GM23248 (cell line): ENCODE measurements at regions not wholly inside any gene's neighbourhood (a gene's known extent, or its start where the extent isn't known, plus 50 kb on each side); places are given as distances from the start of the nearest gene placed in this dataset.

Experiments used
- DNase-seq: peaks from one replicate; pipeline ENCODE4 v3.0.0-alpha.2; 2015
- H2AFZ ChIP-seq: fragments of 200-600 bp; sonication (generic); 2 replicates; pipeline ENCODE4 v1.6.1; 2016; ENCODE audit warnings: antibody characterized with exemption
- H3F3A ChIP-seq: fragments of 200-600 bp; sonication (generic); 2 replicates; pipeline ENCODE4 v1.6.1; 2016; ENCODE audit warnings: mild to moderate bottlenecking, antibody characterized with exemption, mixed run types; ENCODE audit not compliant: insufficient read depth
- H3K27ac ChIP-seq: fragments of 200-600 bp; sonication (generic); 2 replicates; pipeline ENCODE4 v1.5.1; 2016; ENCODE audit warnings: mild to moderate bottlenecking
- H3K27me3 ChIP-seq: fragments of 200-600 bp; sonication (generic); replicated peaks from 2 replicates; pipeline ENCODE4 v1.6.1; 2016; ENCODE audit warnings: mild to moderate bottlenecking; ENCODE audit not compliant: insufficient read depth
- H3K36me3 ChIP-seq: fragments of 200-600 bp; sonication (generic); 2 replicates; pipeline ENCODE4 v1.6.1; 2016; ENCODE audit warnings: low read depth, mild to moderate bottlenecking
- H3K4me1 ChIP-seq: fragments of 200-600 bp; sonication (generic); 2 replicates; pipeline ENCODE4 v1.6.1; 2016; ENCODE audit warnings: mild to moderate bottlenecking; ENCODE audit not compliant: insufficient read depth
- H3K4me2 ChIP-seq: fragments of 200-600 bp; sonication (generic); one replicate; pipeline ENCODE4 v1.6.1; 2016; ENCODE audit warnings: mild to moderate bottlenecking; ENCODE audit not compliant: unreplicated experiment
- H3K4me3 ChIP-seq: fragments of 200-600 bp; sonication (generic); 2 replicates; pipeline ENCODE4 v1.5.1; 2016; ENCODE audit warnings: mild to moderate bottlenecking
- H3K79me2 ChIP-seq: fragments of 200-600 bp; sonication (generic); 2 replicates; pipeline ENCODE4 v1.6.1; 2016; ENCODE audit warnings: mild to moderate bottlenecking; ENCODE audit not compliant: insufficient read depth
- H3K9ac ChIP-seq: fragments of 200-600 bp; sonication (generic); 2 replicates; pipeline ENCODE4 v1.6.1; 2016; ENCODE audit warnings: mild to moderate bottlenecking
- H3K9me2 ChIP-seq: fragments of 200-600 bp; sonication (generic); 2 replicates; pipeline ENCODE4 v1.6.1; 2016; ENCODE audit warnings: mixed run types, mild to moderate bottlenecking, moderate library complexity; ENCODE audit not compliant: insufficient read depth
- H3K9me3 ChIP-seq: fragments of 200-600 bp; sonication (generic); one replicate; pipeline ENCODE4 v1.6.1; 2017; ENCODE audit warnings: low read depth
- H4K20me1 ChIP-seq: fragments of 200-600 bp; sonication (generic); 2 replicates; pipeline ENCODE4 v1.6.0; 2016; ENCODE audit not compliant: insufficient read depth
- EZH2 ChIP-seq: fragments of 200-600 bp; sonication (generic); IDR thresholded peaks from 2 replicates; pipeline ENCODE4 v1.6.1; 2018; ENCODE audit warnings: antibody characterized with exemption, mild to moderate bottlenecking; ENCODE audit not compliant: insufficient read depth, poor library complexity, severe bottlenecking
- EZH2phosphoT487 ChIP-seq: fragments of 200-600 bp; sonication (generic); IDR thresholded peaks from 2 replicates; pipeline ENCODE4 v1.6.1; 2018; ENCODE audit warnings: antibody characterized with exemption, moderate library complexity, mild to moderate bottlenecking, low read depth; ENCODE audit not compliant: insufficient read depth
- WGBS, 2 experiments: methylation state at CpG; one replicate each; pipeline ENCODE4 v1.1.6; 2015 to 2017; ENCODE audit warnings: low lambda C conversion rate in 2 of 2, low coverage in 1 of 2; ENCODE audit errors: missing lambda C conversion rate in 2 of 2; 5-methylcytosine and 5-hydroxymethylcytosine counted together
- in situ Hi-C: fragments of 300-500 bp; cut with MboI; formaldehyde crosslinking; loops from 2 replicates; pipeline ENCODE4 v1.15.0; 2020

- TF ChIP-seq EZH2 (no peak), EZH2phosphoT487 (no peak)
- H3K27ac ChIP-seq: no peak overlapping the region
- no peaks in the 10 kb centered on the region for H4K20me1 ChIP-seq
- no peaks in the 10 kb centered on the region for H3K9me3 ChIP-seq
- no peaks in the 10 kb centered on the region for H3F3A ChIP-seq
- H3K79me2 ChIP-seq: no peaks in the 10 kb centered on the region
- H2AFZ ChIP-seq: no peak overlapping the region
- no peaks in the 10 kb centered on the region for H3K36me3 ChIP-seq
- in situ Hi-C loops: no loop called here
- no peak overlapping the region for H3K4me2 ChIP-seq
- no peaks in the 10 kb centered on the region for H3K9me2 ChIP-seq
- H3K9ac ChIP-seq: no peak overlapping the region
- no peak for DNase-seq
- H3K27me3 ChIP-seq: peaks cover 46% of the 10 kb centered on the region
- 10 to 14% methylated on average over 4 of the region's 4 CpGs for WGBS, 2 experiments
- H3K4me3 ChIP-seq: no peak overlapping the region
- no peaks in the 10 kb centered on the region for H3K4me1 ChIP-seq
Observed at GRCh38 chr9:20065796-20066700, 277.2 kb upstream of the SLC24A2 start.

DNA sequence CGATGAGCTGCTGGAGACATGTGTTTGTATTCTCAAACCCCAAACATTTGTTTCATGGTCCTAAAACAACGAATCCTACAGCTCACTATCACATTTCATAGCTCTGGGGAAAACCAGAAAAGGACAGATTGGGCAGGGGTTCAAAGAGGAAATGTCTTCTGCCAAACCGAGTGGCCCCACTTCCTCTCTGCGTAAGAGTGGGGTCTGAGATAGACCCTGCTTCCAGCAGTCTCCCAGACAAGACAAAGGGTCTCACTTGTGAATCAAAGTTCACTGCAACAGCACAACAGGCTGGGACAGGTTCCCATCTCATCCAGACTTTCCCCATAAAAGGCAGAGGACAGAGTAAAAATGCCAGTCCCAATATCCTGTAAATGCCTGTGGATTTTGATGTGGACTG, 276.2 kb upstream of the SLC24A2 start:
- in situ Hi-C loops: no loop called here
- Histone ChIP-seq H4K20me1 (no peaks in the 10 kb centered on the region), H3K9me3 (no peaks in the 10 kb centered on the region), H3K27me3 (peaks cover 48% of the 10 kb centered on the region), H3K27ac (no peak overlapping the region), H3K4me3 (no peak overlapping the region), H3F3A (no peaks in the 10 kb centered on the region), H3K4me1 (no peaks in the 10 kb centered on the region), H3K4me2 (no peak overlapping the region), H3K79me2 (no peaks in the 10 kb centered on the region), H3K9ac (no peak overlapping the region), H3K36me3 (no peaks in the 10 kb centered on the region), H2AFZ (no peak overlapping the region), H3K9me2 (no peaks in the 10 kb centered on the region)
- TF ChIP-seq EZH2phosphoT487 (no peak), EZH2 (no peak)
- no peak for DNase-seq
- 18 to 19% methylated on average over 4 of the region's 4 CpGs for WGBS, 2 experiments

GRCh38 chr9:20054734-20055133, 265.9 kb upstream of the SLC24A2 start:
- no peak for DNase-seq
- Histone ChIP-seq H3K27me3 (peaks cover 30% of the 10 kb centered on the region), H3K9me2 (no peaks in the 10 kb centered on the region), H3K4me1 (no peaks in the 10 kb centered on the region), H3K9ac (no peak overlapping the region), H2AFZ (no peak overlapping the region), H3K4me2 (no peak overlapping the region), H4K20me1 (no peaks in the 10 kb centered on the region), H3K36me3 (no peaks in the 10 kb centered on the region), H3K4me3 (no peak overlapping the region), H3K27ac (no peak overlapping the region), H3K79me2 (no peaks in the 10 kb centered on the region), H3K9me3 (no peaks in the 10 kb centered on the region), H3F3A (no peaks in the 10 kb centered on the region)
- TF ChIP-seq EZH2: no peak
- in situ Hi-C loops: no loop called here
- 15 to 50% methylated on average over 1 of the region's 1 CpG for WGBS, 2 experiments

DNA sequence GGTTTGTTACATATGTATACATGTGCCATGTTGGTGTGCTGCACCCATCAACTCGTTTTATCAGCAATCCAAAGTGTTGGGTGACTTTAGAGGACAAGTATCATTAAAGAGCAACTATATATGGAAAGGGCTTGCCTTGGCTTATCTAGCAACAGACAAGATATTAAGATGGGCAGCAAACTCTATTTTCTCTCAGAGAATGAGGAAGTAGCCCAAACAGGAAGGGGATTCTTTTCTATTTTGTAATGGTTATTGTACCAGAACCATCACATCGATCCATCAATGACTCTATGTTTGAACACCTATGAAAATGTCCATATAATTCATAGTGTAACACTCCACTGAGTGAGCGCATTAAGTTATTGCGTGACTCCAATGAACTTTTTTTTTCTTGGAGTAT, 260.1 kb upstream of the SLC24A2 start:
- Histone ChIP-seq H3K36me3 (no peaks in the 10 kb centered on the region), H3K27ac (no peak overlapping the region), H3K79me2 (no peaks in the 10 kb centered on the region), H3K4me2 (no peak overlapping the region), H3K27me3 (no peaks in the 10 kb centered on the region), H3K9me2 (no peaks in the 10 kb centered on the region), H3K9ac (no peak overlapping the region), H3K9me3 (no peaks in the 10 kb centered on the region), H3K4me1 (no peaks in the 10 kb centered on the region), H3K4me3 (no peak overlapping the region), H4K20me1 (no peaks in the 10 kb centered on the region), H3F3A (no peaks in the 10 kb centered on the region), H2AFZ (no peak overlapping the region)
- 79 to 86% methylated on average over 4 of the region's 4 CpGs for WGBS, 2 experiments
- in situ Hi-C loops: loop anchor here (25.0 kb wide), 1 partner anchor 162 kb away; no protein-coding TSS in a partner anchor
- no peak for TF ChIP-seq EZH2phosphoT487
- TF ChIP-seq EZH2: no peak
- no peak for DNase-seq
